GM12878 (cell line): ENCODE measurements at regions not wholly inside any gene's neighbourhood (a gene's known extent, or its start where the extent isn't known, plus 50 kb on each side); places are given as distances from the start of the nearest gene placed in this dataset.

Source experiments
- BHLHE40 ChIP-seq, 2 experiments: fragments of 450-650 bp in 1 of 2; IDR thresholded peaks; 2 replicates each; pipeline ENCODE4 v1.6.1; 2011 to 2017; ENCODE audit warnings: low read depth in 2 of 2, borderline replicate concordance in 1 of 2, improper control_type of control experiment in 1 of 2, low read length in 1 of 2, mild to moderate bottlenecking in 1 of 2
- CEBPZ ChIP-seq: fragments of 150-350 bp; IDR thresholded peaks from 2 replicates; pipeline ENCODE4 v1.6.1; 2016; ENCODE audit warnings: low read depth, low read length
- CHD2 ChIP-seq: IDR thresholded peaks from 2 replicates; pipeline ENCODE4 v1.6.1; 2011; ENCODE audit warnings: low read depth, low read length, improper control_type of control experiment, borderline replicate concordance
- CTCF ChIP-seq, 3 experiments: IDR thresholded peaks in 2 of 3; conservative IDR thresholded peaks in 1 of 3; 2 replicates each; pipeline ENCODE4 v1.5.1; 2011; ENCODE audit warnings: low read depth in 3 of 3, low read length in 3 of 3, mild to moderate bottlenecking in 3 of 3, control low read depth in 2 of 3, moderate library complexity in 2 of 3, inconsistent platforms in 1 of 3, mixed read lengths in 1 of 3; ENCODE audit not compliant: control insufficient read depth in 2 of 3, insufficient read depth in 1 of 3; ENCODE audit errors: extremely low read depth in 1 of 3
- EP300 ChIP-seq, 2 experiments: fragments of 150-350 bp in 1 of 2; IDR thresholded peaks; 2 replicates each; pipeline ENCODE4 v1.6.1; 2011 to 2012; ENCODE audit warnings: low read depth in 2 of 2, low read length in 2 of 2, borderline replicate concordance in 1 of 2, improper control_type of control experiment in 1 of 2, inconsistent platforms in 1 of 2; ENCODE audit not compliant: control insufficient read depth in 1 of 2
- ESRRA ChIP-seq: IDR thresholded peaks from 2 replicates; pipeline ENCODE4 v1.6.1; 2012; ENCODE audit warnings: mild to moderate bottlenecking, low read length, improper control_type of control experiment
- ETV6 ChIP-seq, 2 experiments: fragments of 450-650 bp in 1 of 2; IDR thresholded peaks in 1 of 2; conservative IDR thresholded peaks in 1 of 2; 2 replicates each; pipeline ENCODE4 v1.6.1; 2014; ENCODE audit warnings: antibody characterized with exemption in 1 of 2, borderline replicate concordance in 1 of 2, low read depth in 1 of 2, mild to moderate bottlenecking in 1 of 2, moderate library complexity in 1 of 2
- MLLT1 ChIP-seq: fragments of 450-650 bp; IDR thresholded peaks from 2 replicates; pipeline ENCODE4 v1.6.1; 2016; ENCODE audit warnings: mild to moderate bottlenecking
- POLR2A ChIP-seq: IDR thresholded peaks from 2 replicates; pipeline ENCODE4 v1.6.1; 2011; ENCODE audit warnings: low read depth, mild to moderate bottlenecking, low read length
- REST ChIP-seq: IDR thresholded peaks from 2 replicates; pipeline ENCODE4 v1.6.1; 2012; ENCODE audit warnings: mild to moderate bottlenecking, low read depth, low read length

GRCh38 chr2:15730545-15731212, 139.0 kb downstream of the DDX1 start:
- no peak for TF ChIP-seq CTCF (IDR thresholded peaks at IDR 0.05 in 2 of 3, conservative IDR thresholded peaks at IDR 0.05 in 1 of 3; ENCODE audit: control insufficient read depth in 2 of 3, extremely low read depth in 1 of 3, insufficient read depth in 1 of 3, low read depth in 3 of 3, low read length in 3 of 3)
- TF ChIP-seq POLR2A = no peak
- TF ChIP-seq CEBPZ = no peak
- no peak for TF ChIP-seq EP300 (IDR thresholded peaks at IDR 0.05; ENCODE audit: borderline replicate concordance in 1 of 2, control insufficient read depth in 1 of 2, low read depth in 2 of 2, low read length in 2 of 2)
- no peak for TF ChIP-seq CHD2
- TF ChIP-seq REST = no peak
- no peak for TF ChIP-seq ETV6 (conservative IDR thresholded peaks at IDR 0.05 in 1 of 2, IDR thresholded peaks at IDR 0.05 in 1 of 2; ENCODE audit: borderline replicate concordance in 1 of 2, low read depth in 1 of 2)
- no peak for TF ChIP-seq MLLT1
- TF ChIP-seq BHLHE40 (IDR thresholded peaks at IDR 0.05; ENCODE audit: borderline replicate concordance in 1 of 2, low read depth in 2 of 2, low read length in 1 of 2) = no peak
- no peak for TF ChIP-seq ESRRA
